ENCODE measurements at regions not wholly inside any gene's neighbourhood (a gene's known extent, or its start where the extent isn't known, plus 50 kb on each side); places are given as distances from the start of the nearest gene placed in this dataset.

GRCh38 chr16:54783980-54784379 lies 146.7 kb upstream of the IRX5 start:
- TF ChIP-seq EZH2phosphoT487 (IDR thresholded peaks at IDR 0.05; ENCODE audit: insufficient read depth, low read depth), result no peak
- no peak for TF ChIP-seq EZH2 (IDR thresholded peaks at IDR 0.05; ENCODE audit: insufficient read depth, poor library complexity, severe bottlenecking)

All from GM23248 (cell line).